ENCODE measurements at regions not wholly inside any gene's neighbourhood (a gene's known extent, or its start where the extent isn't known, plus 50 kb on each side); places are given as distances from the start of the nearest gene placed in this dataset.

GRCh38 chr9:31854187-31854586 lies 530.3 kb upstream of the ACO1 start:
- TF ChIP-seq POLR2A (IDR thresholded peaks at IDR 0.05; ENCODE audit: low read length) (no peak), GATA1 (IDR thresholded peaks at IDR 0.05; ENCODE audit: low read depth, low read length) (no peak)

All from erythroblast (primary cell).